GM12878 (cell line): ENCODE measurements at regions not wholly inside any gene's neighbourhood (a gene's known extent, or its start where the extent isn't known, plus 50 kb on each side); places are given as distances from the start of the nearest gene placed in this dataset.

Experiments used
- CTCF ChIP-seq, 3 experiments: IDR thresholded peaks in 2 of 3; conservative IDR thresholded peaks in 1 of 3; 2 replicates each; pipeline ENCODE4 v1.5.1; 2011; ENCODE audit warnings: low read depth in 3 of 3, low read length in 3 of 3, mild to moderate bottlenecking in 3 of 3, control low read depth in 2 of 3, moderate library complexity in 2 of 3, inconsistent platforms in 1 of 3, mixed read lengths in 1 of 3; ENCODE audit not compliant: control insufficient read depth in 2 of 3, insufficient read depth in 1 of 3; ENCODE audit errors: extremely low read depth in 1 of 3
- DPF2 ChIP-seq: fragments of 450-650 bp; IDR thresholded peaks from 2 replicates; pipeline ENCODE4 v1.6.1; 2017; ENCODE audit warnings: mild to moderate bottlenecking
- FOXM1 ChIP-seq: IDR thresholded peaks from 2 replicates; pipeline ENCODE4 v1.6.1; 2012; ENCODE audit warnings: low read depth, mild to moderate bottlenecking, inconsistent platforms, low read length, moderate library complexity
- NFYB ChIP-seq: IDR thresholded peaks from 2 replicates; pipeline ENCODE4 v1.6.1; 2011; ENCODE audit warnings: low read depth, mild to moderate bottlenecking, low read length, improper control_type of control experiment, moderate library complexity; ENCODE audit not compliant: insufficient read depth
- REST ChIP-seq: IDR thresholded peaks from 2 replicates; pipeline ENCODE4 v1.6.1; 2012; ENCODE audit warnings: mild to moderate bottlenecking, low read depth, low read length
- SMC3 ChIP-seq: IDR thresholded peaks from 2 replicates; pipeline ENCODE4 v1.6.1; 2011; ENCODE audit warnings: low read length, improper control_type of control experiment, borderline replicate concordance

GRCh38 chr15:77865701-77866100 is 211.8 kb downstream of the TBC1D2B start:
- TF ChIP-seq CTCF (IDR thresholded peaks at IDR 0.05 in 2 of 3, conservative IDR thresholded peaks at IDR 0.05 in 1 of 3; ENCODE audit: control insufficient read depth in 2 of 3, extremely low read depth in 1 of 3, insufficient read depth in 1 of 3, low read depth in 3 of 3, low read length in 3 of 3), result no peak
- TF ChIP-seq DPF2, result no peak
- TF ChIP-seq FOXM1, result no peak
- no peak for TF ChIP-seq NFYB
- TF ChIP-seq REST, result no peak
- TF ChIP-seq SMC3, result no peak
